SK-N-SH (cell line): ENCODE measurements at regions not wholly inside any gene's neighbourhood (a gene's known extent, or its start where the extent isn't known, plus 50 kb on each side); places are given as distances from the start of the nearest gene placed in this dataset.

Source experiments
- CTCF ChIA-PET: fragments of 300-600, 350-600 bp; formaldehyde crosslinking; extraction: SDS; loops from one replicate; lab custom pipeline; 2021; lab: Yijun Ruan, JAX
- POLR2A ChIA-PET: fragments of 350-600 bp; sonication (Branson Sonifier 250); formaldehyde crosslinking; extraction: SDS; loops from one replicate; lab custom pipeline; 2020; ENCODE audit warnings: antibody characterized with exemption, inconsistent platforms; lab: Yijun Ruan, JAX
- DNase-seq: peaks from one replicate; pipeline ENCODE4 v3.0.0; 2012
- H2AFZ ChIP-seq: fragments of 200-600 bp; sonication (generic); 2 replicates; pipeline ENCODE4 v1.8.1; 2016; ENCODE audit warnings: antibody characterized with exemption, mild to moderate bottlenecking, low read depth
- H3F3A ChIP-seq: fragments of 200-600 bp; sonication (generic); replicated peaks from 2 replicates; pipeline ENCODE3; 2016; ENCODE audit warnings: antibody characterized with exemption, mild to moderate bottlenecking; ENCODE audit not compliant: insufficient read depth
- H3K27ac ChIP-seq, 2 experiments: fragments of 200-500 bp in 1 of 2; fragments of 200-600 bp in 1 of 2; sonication (Bioruptor generic) in 1 of 2; sonication (generic), shearing (Covaris generic) in 1 of 2; 2 replicates each; pipeline versions ENCODE4 v1.5.1 to v1.6.1; 2014 to 2016; ENCODE audit warnings: low read depth in 2 of 2, inconsistent platforms in 1 of 2, low read length in 1 of 2, mild to moderate bottlenecking in 1 of 2, mixed read lengths in 1 of 2
- H3K27me3 ChIP-seq: fragments of 200-600 bp; sonication (generic), shearing (Covaris generic); 2 replicates; pipeline ENCODE4 v1.6.1; 2016; ENCODE audit warnings: mixed run types; ENCODE audit not compliant: insufficient read depth
- H3K36me3 ChIP-seq, 2 experiments: fragments of 200-500 bp in 1 of 2; fragments of 200-600 bp in 1 of 2; sonication (Bioruptor generic) in 1 of 2; sonication (generic) in 1 of 2; replicated peaks in 1 of 2; 2 replicates each; pipeline versions ENCODE3 to v1.5.1; 2014 to 2016; ENCODE audit warnings: low read length in 1 of 2, mild to moderate bottlenecking in 1 of 2; ENCODE audit not compliant: insufficient read depth in 2 of 2, control insufficient read depth in 1 of 2
- H3K4me1 ChIP-seq, 2 experiments: fragments of 200-500 bp in 1 of 2; fragments of 200-600 bp in 1 of 2; sonication (Bioruptor generic) in 1 of 2; sonication (generic), shearing (Covaris generic) in 1 of 2; 2 replicates each; pipeline versions ENCODE4 v1.5.1 to v1.6.1; 2014 to 2016; ENCODE audit warnings: low read depth in 1 of 2, low read length in 1 of 2, mixed run types in 1 of 2; ENCODE audit not compliant: insufficient read depth in 2 of 2, control insufficient read depth in 1 of 2
- H3K4me2 ChIP-seq: fragments of 200-600 bp; sonication (generic), shearing (Covaris generic); 2 replicates; pipeline ENCODE4 v1.6.1; 2017; ENCODE audit warnings: mixed run types
- H3K4me3 ChIP-seq, 2 experiments: fragments of 200-500 bp in 1 of 2; fragments of 200-600 bp in 1 of 2; sonication (Bioruptor generic) in 1 of 2; sonication (generic), shearing (Covaris generic) in 1 of 2; 2 replicates each; pipeline versions ENCODE4 v1.5.1 to v1.8.1; 2014 to 2016; ENCODE audit warnings: low read depth in 2 of 2, inconsistent platforms in 1 of 2, low read length in 1 of 2, mild to moderate bottlenecking in 1 of 2, mixed read lengths in 1 of 2, moderate library complexity in 1 of 2
- H3K79me2 ChIP-seq: fragments of 200-600 bp; sonication (generic); 2 replicates; pipeline ENCODE4 v1.8.1; 2017; ENCODE audit warnings: mild to moderate bottlenecking; ENCODE audit not compliant: insufficient read depth
- H3K9ac ChIP-seq: fragments of 200-600 bp; sonication (generic); 2 replicates; pipeline ENCODE4 v1.6.1; 2017; ENCODE audit warnings: mixed run types
- H3K9me2 ChIP-seq: fragments of 200-600 bp; sonication (generic); 2 replicates; pipeline ENCODE4 v1.6.1; 2017; ENCODE audit warnings: mixed run types
- H3K9me3 ChIP-seq: fragments of 200-600 bp; sonication (generic); 2 replicates; pipeline ENCODE4 v1.6.1; 2017; ENCODE audit warnings: mixed run types, mild to moderate bottlenecking, moderate library complexity
- H4K20me1 ChIP-seq: fragments of 200-600 bp; sonication (generic); 2 replicates; pipeline ENCODE4 v1.6.1; 2017; ENCODE audit warnings: mild to moderate bottlenecking, mixed run types; ENCODE audit not compliant: insufficient read depth
- ELF1 ChIP-seq: IDR thresholded peaks from 2 replicates; pipeline ENCODE4 v1.4.0; 2012
- EP300 ChIP-seq, 2 experiments: IDR thresholded peaks; 2 replicates each; pipeline versions ENCODE4 v1.4.0 to v1.6.1; 2012; ENCODE audit warnings: borderline replicate concordance in 1 of 2, low read depth in 1 of 2, low read length in 1 of 2
- FOSL2 ChIP-seq: IDR thresholded peaks from 2 replicates; pipeline ENCODE4 v1.4.0; 2012; ENCODE audit warnings: low read depth, mild to moderate bottlenecking, moderate library complexity, borderline replicate concordance
- FOXM1 ChIP-seq: IDR thresholded peaks from 2 replicates; pipeline ENCODE4 v1.4.0; 2012; ENCODE audit warnings: low read depth, mild to moderate bottlenecking
- JUND ChIP-seq: IDR thresholded peaks from 2 replicates; pipeline ENCODE4 v1.4.0; 2012
- MEF2A ChIP-seq: IDR thresholded peaks from 2 replicates; pipeline ENCODE4 v1.4.0; 2012; ENCODE audit warnings: low read depth, borderline replicate concordance
- NRF1 ChIP-seq: IDR thresholded peaks from 2 replicates; pipeline ENCODE4 v1.6.1; 2012; ENCODE audit warnings: low read depth, mild to moderate bottlenecking, low read length
- RAD21 ChIP-seq: IDR thresholded peaks from 2 replicates; pipeline ENCODE4 v1.6.1; 2012; ENCODE audit warnings: mild to moderate bottlenecking, low read length
- RCOR1 ChIP-seq: fragments of 150-350 bp; IDR thresholded peaks from 2 replicates; pipeline ENCODE4 v1.6.1; 2017; ENCODE audit warnings: antibody characterized with exemption, low read length
- RXRA ChIP-seq: IDR thresholded peaks from 2 replicates; pipeline ENCODE4 v1.4.0; 2012; ENCODE audit warnings: low read depth, mild to moderate bottlenecking, borderline replicate concordance
- SIN3A ChIP-seq: IDR thresholded peaks from 2 replicates; pipeline ENCODE4 v1.6.1; 2012; ENCODE audit warnings: low read depth, mild to moderate bottlenecking, low read length, moderate library complexity, borderline replicate concordance
- TAF1 ChIP-seq: IDR thresholded peaks from 2 replicates; pipeline ENCODE4 v1.6.1; 2012; ENCODE audit warnings: low read depth, mild to moderate bottlenecking, low read length, moderate library complexity, borderline replicate concordance
- YY1 ChIP-seq: IDR thresholded peaks from 2 replicates; pipeline ENCODE4 v1.4.0; 2012; ENCODE audit warnings: low read depth, mild to moderate bottlenecking
- WGBS: methylation state at CpG from one replicate; pipeline ENCODE4 v1.1.6; 2017; ENCODE audit warnings: low lambda C conversion rate; 5-methylcytosine and 5-hydroxymethylcytosine counted together
- TF ChIP-seq, protein P1 (sequence below): fragments of 150-350 bp; IDR thresholded peaks from 2 replicates; pipeline ENCODE4 v1.6.1; 2017; ENCODE audit warnings: antibody characterized with exemption, low read length, low read depth, borderline replicate concordance

DNA sequence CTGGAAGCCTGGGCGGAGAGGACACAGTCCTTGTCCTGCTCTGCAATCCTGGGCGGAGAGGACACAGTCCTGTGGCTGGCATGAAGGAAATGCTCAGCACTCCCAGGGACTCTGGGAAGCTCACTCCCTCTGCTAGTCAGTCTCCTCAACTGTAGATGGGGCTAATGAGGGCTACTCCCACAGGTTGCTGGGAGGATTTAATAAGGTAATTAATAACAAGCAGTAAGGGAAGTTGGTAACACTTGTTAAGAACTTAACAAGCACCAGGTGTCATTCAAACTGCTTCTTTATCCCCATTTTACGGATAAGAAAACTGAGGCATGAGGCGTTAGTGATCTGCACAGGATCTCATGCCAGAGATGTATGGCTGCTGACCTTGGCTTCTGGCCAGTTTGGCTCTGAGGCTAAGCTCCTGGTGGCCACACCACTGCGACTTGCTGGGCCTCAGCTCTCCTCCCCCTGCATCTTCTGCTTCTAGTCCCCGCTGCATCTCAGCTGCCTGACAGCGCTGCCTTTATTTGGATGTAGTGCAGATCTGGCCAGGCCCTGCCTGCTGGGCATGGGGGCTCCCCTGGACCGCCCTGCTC lies 54.1 kb upstream of the BEGAIN start:
- WGBS = 67% methylated on average over 6 of the region's 8 CpGs
- POLR2A ChIA-PET = interaction anchor here (0.9 kb wide), 1 partner anchor 72 kb away, joined by 4 read pairs; no protein-coding TSS in a partner anchor

DNA sequence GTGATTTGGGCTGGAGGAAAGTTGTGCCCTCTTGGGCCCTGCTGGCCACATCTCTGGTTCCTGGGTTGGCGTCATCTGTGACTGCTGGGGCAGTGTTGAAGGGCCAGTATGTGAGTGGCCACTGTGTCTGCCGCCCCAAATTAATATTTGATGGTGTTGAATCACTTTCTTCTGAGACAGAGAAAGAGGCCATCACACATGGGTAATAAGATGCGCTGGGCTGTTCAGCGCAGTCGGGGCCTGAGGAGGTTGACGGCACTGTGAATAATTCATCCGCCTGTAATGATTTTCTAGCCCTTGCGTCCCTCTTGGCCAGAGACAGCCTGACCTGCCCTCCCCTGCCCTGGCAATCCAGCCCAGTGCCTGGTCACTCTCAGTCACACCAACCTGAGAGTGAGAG lies 56.2 kb upstream of the BEGAIN start:
- ChIA-PET POLR2A (no interaction called here), CTCF (interaction anchor here (1.1 to 4.2 kb wide), 3 partner anchors 12 to 259 kb away, joined by 4 to 40 read pairs (median 32); no protein-coding TSS in a partner anchor)
- H3K4me3 ChIP-seq = no peak overlapping the region
- no peaks in the 10 kb centered on the region for H3F3A ChIP-seq
- no peak overlapping the region for H3K4me2 ChIP-seq
- peaks cover 0 to 37% of the 10 kb centered on the region in 2 experiments; a peak in 2 of 4 replicates for H3K4me1 ChIP-seq
- H3K9me3 ChIP-seq = no peaks in the 10 kb centered on the region
- H3K36me3 ChIP-seq = no peaks in the 10 kb centered on the region
- no peak overlapping the region; a peak in 1 of 4 replicates for H3K27ac ChIP-seq
- WGBS = 100% methylated on average over 4 of the region's 8 CpGs
- no peak overlapping the region for H3K9ac ChIP-seq
- no peak overlapping the region for H2AFZ ChIP-seq
- no peaks in the 10 kb centered on the region for H4K20me1 ChIP-seq
- DNase-seq = no peak
- no peaks in the 10 kb centered on the region for H3K27me3 ChIP-seq
- no peaks in the 10 kb centered on the region for H3K79me2 ChIP-seq
- no peaks in the 10 kb centered on the region for H3K9me2 ChIP-seq
- TF ChIP-seq RXRA = no peak
- TF ChIP-seq SIN3A = no peak
- TF ChIP-seq, protein P1, sequence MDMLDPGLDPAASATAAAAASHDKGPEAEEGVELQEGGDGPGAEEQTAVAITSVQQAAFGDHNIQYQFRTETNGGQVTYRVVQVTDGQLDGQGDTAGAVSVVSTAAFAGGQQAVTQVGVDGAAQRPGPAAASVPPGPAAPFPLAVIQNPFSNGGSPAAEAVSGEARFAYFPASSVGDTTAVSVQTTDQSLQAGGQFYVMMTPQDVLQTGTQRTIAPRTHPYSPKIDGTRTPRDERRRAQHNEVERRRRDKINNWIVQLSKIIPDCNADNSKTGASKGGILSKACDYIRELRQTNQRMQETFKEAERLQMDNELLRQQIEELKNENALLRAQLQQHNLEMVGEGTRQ = no peak
- no peak for TF ChIP-seq FOXM1
- no peak for TF ChIP-seq ELF1
- no peak for TF ChIP-seq JUND
- TF ChIP-seq RAD21 = no peak
- TF ChIP-seq YY1 = no peak
- no peak for TF ChIP-seq NRF1
- TF ChIP-seq FOSL2 = no peak
- no peak for TF ChIP-seq EP300 (IDR thresholded peaks at IDR 0.05; ENCODE audit: borderline replicate concordance in 1 of 2, low read depth in 1 of 2, low read length in 1 of 2)

More for the DNA sequence above, 54.1 kb upstream of the BEGAIN start:
- H3K9me3 ChIP-seq = no peaks in the 10 kb centered on the region
- CTCF ChIA-PET = interaction anchor here (1.3 to 2.4 kb wide), 2 partner anchors 12 to 256 kb away, joined by 3 to 7 read pairs; no protein-coding TSS in a partner anchor
- H3F3A ChIP-seq = no peaks in the 10 kb centered on the region
- peak overlapping the region in 1 of 2 experiments; percentile 18; a peak in 1 of 4 replicates for H3K27ac ChIP-seq
- H4K20me1 ChIP-seq = no peaks in the 10 kb centered on the region
- no peak overlapping the region for H3K9ac ChIP-seq
- TF ChIP-seq RCOR1 (0 out of 2 replicates have a peak, but pooled peaks have one; percentile 42), TAF1 (no peak), MEF2A (no peak)
- no peaks in the 10 kb centered on the region for H3K27me3 ChIP-seq
- peaks cover 0 to 46% of the 10 kb centered on the region in 2 experiments; a peak in 2 of 4 replicates for H3K4me1 ChIP-seq
- H3K4me2 ChIP-seq = no peak overlapping the region
- DNase-seq = peak; percentile 60
- H3K36me3 ChIP-seq = no peaks in the 10 kb centered on the region
- H2AFZ ChIP-seq = no peak overlapping the region
- H3K9me2 ChIP-seq = no peaks in the 10 kb centered on the region
- no peaks in the 10 kb centered on the region for H3K79me2 ChIP-seq
- no peak overlapping the region for H3K4me3 ChIP-seq
